ENCODE measurements at regions not wholly inside any gene's neighbourhood (a gene's known extent, or its start where the extent isn't known, plus 50 kb on each side); places are given as distances from the start of the nearest gene placed in this dataset.

GRCh38 chr12:24725616-24726015 is 223.3 kb downstream of the BCAT1 start:
- no peak for TF ChIP-seq EP300 (IDR thresholded peaks at IDR 0.05)
- no peak for TF ChIP-seq POLR2A (IDR thresholded peaks at IDR 0.05)

Measured in stomach (tissue), 4 donors.